ENCODE measurements at regions not wholly inside any gene's neighbourhood (a gene's known extent, or its start where the extent isn't known, plus 50 kb on each side); places are given as distances from the start of the nearest gene placed in this dataset.

DNA sequence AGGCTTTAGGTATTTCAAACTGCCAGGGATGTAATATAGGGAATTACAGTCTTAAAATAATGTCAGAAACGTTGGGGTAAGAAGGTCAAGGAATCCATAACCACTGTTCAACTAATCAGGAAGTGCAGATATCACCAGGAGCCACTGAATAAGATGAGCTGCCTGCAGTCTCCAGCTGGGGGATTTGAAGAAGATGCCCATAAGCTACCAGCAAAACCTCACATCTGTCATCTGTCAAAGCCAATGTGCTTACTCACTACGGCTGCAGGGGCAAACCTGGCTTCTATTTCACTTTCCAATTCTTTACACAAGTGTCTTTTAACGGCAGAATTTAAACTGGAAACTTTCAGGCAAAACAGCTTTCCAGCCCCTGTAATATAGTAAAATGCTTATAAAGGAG lies 1410.1 kb upstream of the ATXN8OS start:
- TF ChIP-seq, protein P1, sequence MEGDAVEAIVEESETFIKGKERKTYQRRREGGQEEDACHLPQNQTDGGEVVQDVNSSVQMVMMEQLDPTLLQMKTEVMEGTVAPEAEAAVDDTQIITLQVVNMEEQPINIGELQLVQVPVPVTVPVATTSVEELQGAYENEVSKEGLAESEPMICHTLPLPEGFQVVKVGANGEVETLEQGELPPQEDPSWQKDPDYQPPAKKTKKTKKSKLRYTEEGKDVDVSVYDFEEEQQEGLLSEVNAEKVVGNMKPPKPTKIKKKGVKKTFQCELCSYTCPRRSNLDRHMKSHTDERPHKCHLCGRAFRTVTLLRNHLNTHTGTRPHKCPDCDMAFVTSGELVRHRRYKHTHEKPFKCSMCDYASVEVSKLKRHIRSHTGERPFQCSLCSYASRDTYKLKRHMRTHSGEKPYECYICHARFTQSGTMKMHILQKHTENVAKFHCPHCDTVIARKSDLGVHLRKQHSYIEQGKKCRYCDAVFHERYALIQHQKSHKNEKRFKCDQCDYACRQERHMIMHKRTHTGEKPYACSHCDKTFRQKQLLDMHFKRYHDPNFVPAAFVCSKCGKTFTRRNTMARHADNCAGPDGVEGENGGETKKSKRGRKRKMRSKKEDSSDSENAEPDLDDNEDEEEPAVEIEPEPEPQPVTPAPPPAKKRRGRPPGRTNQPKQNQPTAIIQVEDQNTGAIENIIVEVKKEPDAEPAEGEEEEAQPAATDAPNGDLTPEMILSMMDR (IDR thresholded peaks at IDR 0.05) = no peak
- TF ChIP-seq POLR2A (IDR thresholded peaks at IDR 0.05) = no peak
